ENCODE measurements at regions not wholly inside any gene's neighbourhood (a gene's known extent, or its start where the extent isn't known, plus 50 kb on each side); places are given as distances from the start of the nearest gene placed in this dataset.

GRCh38 chr4:22287631-22288030, 228.2 kb downstream of the ADGRA3 start:
- FAIRE-seq: no peak
- intact Hi-C loops (cut with micrococcal nuclease): no loop called here
- dilution Hi-C loops (cut with MboI; ENCODE audit: extremely low pct_ligation_motif_present, low sequenced_read_pairs): no loop called here

More at GRCh38 chr4:22287631-22288030, 228.2 kb downstream of the ADGRA3 start:
- Histone ChIP-seq H3K4me1 (ENCODE audit: control insufficient read depth, extremely low read depth, insufficient read depth, low read length) (no peaks in the 10 kb centered on the region), H3K9ac (replicated peaks; ENCODE audit: extremely low read depth, insufficient read depth, low read length) (no peak overlapping the region), H3K4me2 (ENCODE audit: insufficient read depth, low read length) (no peak overlapping the region), H3K27ac (ENCODE audit: insufficient read depth, low read depth, low read length) (no peak overlapping the region), H3K36me3 (ENCODE audit: control insufficient read depth in 2 of 2, extremely low read depth in 1 of 2, insufficient read depth in 2 of 2, low read length in 2 of 2) (no peaks in the 10 kb centered on the region), H3K79me2 (ENCODE audit: control insufficient read depth, insufficient read depth, low read length) (no peaks in the 10 kb centered on the region), H2AFZ (ENCODE audit: low read depth, low read length) (no peak overlapping the region), H3K9me3 (replicated peaks; ENCODE audit: control insufficient read depth, insufficient read depth, low read length) (no peaks in the 10 kb centered on the region), H4K20me1 (replicated peaks; ENCODE audit: control insufficient read depth, extremely low read depth, insufficient read depth, low read length) (no peaks in the 10 kb centered on the region), H3K27me3 (ENCODE audit: control insufficient read depth in 2 of 2, insufficient read depth in 2 of 2, low read length in 2 of 2) (no peaks in the 10 kb centered on the region), H3K9me1 (replicated peaks; ENCODE audit: control insufficient read depth, extremely low read depth, insufficient read depth, low read length) (no peaks in the 10 kb centered on the region), H3K4me3 (replicated peaks in 1 of 3; ENCODE audit: insufficient read depth in 1 of 3, low read depth in 1 of 3, low read length in 3 of 3) (no peak overlapping the region)
- BruUV-seq (replicated peaks): no TSS peak
- no peak for TF ChIP-seq CTCF (IDR thresholded peaks at IDR 0.05; ENCODE audit: extremely low read depth in 1 of 2, insufficient read depth in 1 of 2, low read depth in 1 of 2, low read length in 2 of 2)
- no peak for TF ChIP-seq POLR2A (IDR thresholded peaks at IDR 0.05; ENCODE audit: low read depth, low read length)
- no peak for TF ChIP-seq MAX (IDR thresholded peaks at IDR 0.05; ENCODE audit: insufficient read depth, insufficient read length)
- TF ChIP-seq JUN (IDR thresholded peaks at IDR 0.05; ENCODE audit: borderline replicate concordance, insufficient read depth, insufficient read length, low read depth): no peak
- TF ChIP-seq POLR2AphosphoS5 (IDR thresholded peaks at IDR 0.05; ENCODE audit: insufficient read depth, low read depth, low read length): no peak
- TF ChIP-seq FOS (IDR thresholded peaks at IDR 0.05; ENCODE audit: borderline replicate concordance, insufficient read depth, low read length): no peak
- no peak for TF ChIP-seq MYC (IDR thresholded peaks at IDR 0.05; ENCODE audit: low read depth, low read length)
- TF ChIP-seq EZH2 (IDR thresholded peaks at IDR 0.05; ENCODE audit: borderline replicate concordance, low read depth, low read length, severe bottlenecking): no peak
- TF ChIP-seq GATA2 (IDR thresholded peaks at IDR 0.05; ENCODE audit: insufficient read depth, insufficient read length, low read depth, low read length): no peak
- ChIA-PET POLR2A (no interaction called here), CTCF (interaction anchor here (1.2 kb wide), 1 partner anchor 499 kb away, joined by 3 read pairs; no protein-coding TSS in a partner anchor)
- no peak for DNase-seq (ENCODE audit: low read depth, low spot score)

All from endothelial cell of umbilical vein (primary cell).